HG03521 (cell line): ENCODE measurements at regions not wholly inside any gene's neighbourhood (a gene's known extent, or its start where the extent isn't known, plus 50 kb on each side); places are given as distances from the start of the nearest gene placed in this dataset.

Experiments
- ATAC-seq: cut with Tn5 transposase; IDR thresholded peaks from one replicate; pipeline ENCODE4 v1.9.1; 2021; ENCODE audit warnings: mild to moderate bottlenecking, moderate library complexity; ENCODE audit not compliant: unreplicated experiment

DNA sequence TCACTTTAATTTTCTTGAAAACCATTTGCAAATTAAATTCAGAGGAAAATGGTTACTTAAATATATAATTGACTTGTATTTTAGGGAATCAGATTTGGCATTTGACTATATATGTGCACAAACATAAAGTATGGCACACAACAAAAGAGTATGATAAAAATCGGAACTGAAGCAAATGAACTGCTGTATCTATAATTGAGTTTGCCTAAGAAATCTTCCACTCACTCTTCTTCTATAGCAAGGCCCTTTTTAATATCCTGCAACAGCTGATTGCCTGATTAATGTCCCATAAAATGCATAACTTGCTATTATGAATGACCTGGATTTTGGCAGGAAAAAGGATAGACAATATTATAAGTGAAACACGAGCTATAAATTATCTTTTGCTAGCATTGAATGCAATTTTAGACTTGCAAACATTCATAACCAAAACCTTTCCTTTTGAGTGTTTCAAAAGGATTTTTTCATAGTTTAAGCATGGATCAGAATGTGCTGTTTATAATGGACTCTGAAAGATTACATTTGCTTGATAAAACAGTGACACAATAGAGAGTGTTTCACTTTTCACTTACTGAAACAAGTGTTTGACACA is 2204.3 kb downstream of the MRPL39 start:
- ATAC-seq, result no peak

DNA sequence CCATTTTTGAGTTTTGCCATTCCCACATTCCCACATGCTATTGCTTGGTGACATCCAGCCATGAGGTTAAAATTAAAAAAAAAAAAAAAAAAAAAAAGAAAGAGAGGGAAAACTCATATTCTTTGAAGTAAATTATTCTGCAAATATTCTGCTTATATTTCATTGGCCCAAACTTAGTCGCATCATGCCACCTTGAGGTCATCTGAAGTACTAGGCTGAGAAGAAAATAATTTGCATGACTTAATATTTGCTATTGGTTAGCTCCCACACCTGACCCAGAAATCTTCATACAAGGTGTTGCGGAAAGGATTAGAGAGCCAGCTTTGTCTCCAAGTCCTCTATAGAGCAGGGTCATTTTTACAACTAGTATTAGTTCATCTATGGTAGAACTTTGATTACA is 2206.0 kb downstream of the MRPL39 start:
- ATAC-seq, result no peak

DNA sequence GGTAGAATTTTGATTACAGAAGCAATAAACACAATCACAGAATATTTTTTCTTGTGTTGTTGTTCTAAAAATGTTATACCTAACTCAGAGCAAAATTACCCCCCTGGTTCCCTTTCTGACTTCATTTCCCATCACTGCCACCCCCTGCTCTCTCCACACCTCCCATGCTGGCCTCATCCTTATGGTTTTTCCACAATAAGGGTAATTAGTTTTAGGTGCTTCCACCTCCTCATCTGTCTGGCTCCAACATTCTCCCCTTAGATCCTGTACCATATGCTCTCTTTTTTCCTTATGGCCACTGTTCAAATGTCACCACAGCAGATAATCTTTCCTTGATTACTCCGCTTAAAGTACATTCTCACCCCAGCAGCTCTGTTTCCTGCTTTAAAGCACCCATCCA is 2208.6 kb downstream of the MRPL39 start:
- ATAC-seq, result no peak

DNA sequence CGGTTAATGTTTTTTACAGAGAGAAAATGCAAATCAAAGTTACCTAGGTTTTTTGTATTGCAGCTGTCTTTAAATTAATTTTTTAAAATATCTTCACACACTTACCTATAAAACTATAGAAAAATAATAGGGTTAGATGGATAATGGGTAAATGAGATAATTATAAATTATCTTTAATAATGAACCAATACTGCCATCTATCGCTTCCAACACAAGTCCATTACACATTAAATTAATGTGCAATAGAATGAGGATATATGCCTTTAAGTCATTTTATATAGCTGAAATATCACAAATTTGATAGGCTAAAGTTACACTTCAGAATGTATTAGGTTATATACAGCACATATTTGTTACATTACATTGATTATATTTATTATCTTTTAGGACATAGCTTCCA is 2212.8 kb downstream of the MRPL39 start:
- no peak for ATAC-seq

DNA sequence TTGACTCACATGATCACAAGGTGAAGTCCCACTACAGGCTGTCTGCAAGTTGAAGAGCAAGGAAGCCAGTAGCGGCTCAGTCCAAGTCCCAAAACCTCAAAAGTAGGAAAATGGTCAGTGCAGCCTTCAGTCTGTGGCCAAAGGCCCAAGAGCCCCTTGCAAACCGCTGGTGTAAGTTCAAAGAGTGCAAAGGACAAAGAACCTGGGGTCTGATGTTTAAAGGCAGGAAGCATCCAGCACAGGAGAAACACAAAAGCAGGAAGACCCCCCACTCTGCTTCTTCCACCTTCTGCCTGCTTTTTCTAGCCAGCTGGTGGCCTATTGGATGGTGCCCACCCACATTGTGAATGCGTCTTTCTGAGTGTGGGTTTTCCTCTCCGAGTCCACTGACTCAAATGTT is 2222.6 kb downstream of the MRPL39 start:
- ATAC-seq, result no peak

DNA sequence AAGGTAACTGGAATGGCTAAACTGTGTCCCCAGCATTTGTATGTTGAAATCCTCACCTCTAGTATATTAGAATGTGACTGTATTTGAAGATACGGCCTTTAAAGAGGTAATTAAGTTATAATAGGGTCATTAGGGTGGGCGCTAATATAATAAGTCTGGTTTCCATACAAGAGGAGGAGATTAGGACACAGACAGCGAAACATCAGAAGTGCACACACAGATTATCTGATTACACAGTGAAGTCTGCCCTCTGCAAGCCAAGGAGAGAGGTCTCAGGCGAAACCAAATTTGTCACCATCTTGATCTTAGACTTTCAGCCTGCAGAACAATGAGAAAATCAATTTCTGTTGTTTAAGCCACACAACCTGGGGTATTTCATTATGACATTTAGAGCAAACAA is 2233.1 kb downstream of the MRPL39 start:
- ATAC-seq, result no peak

DNA sequence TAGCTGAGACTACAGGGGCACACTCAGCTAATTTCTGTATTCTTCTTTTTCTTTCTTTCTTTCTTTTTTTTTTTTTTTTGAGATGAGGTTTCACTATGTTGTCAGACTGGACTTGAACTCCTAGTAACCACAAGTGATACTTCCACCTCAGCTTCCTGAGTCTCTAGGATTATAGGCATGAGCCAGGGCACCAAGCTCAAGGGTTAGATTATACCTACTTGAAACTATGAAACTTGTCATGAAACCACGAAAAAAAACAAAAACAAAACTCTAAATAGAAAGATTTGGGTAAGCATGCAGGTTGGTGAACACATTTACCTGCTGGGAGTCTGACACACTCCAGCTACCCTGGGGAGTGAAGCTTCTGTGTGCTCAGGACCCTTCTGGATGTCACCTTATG is 2250.4 kb downstream of the MRPL39 start:
- ATAC-seq, result no peak

DNA sequence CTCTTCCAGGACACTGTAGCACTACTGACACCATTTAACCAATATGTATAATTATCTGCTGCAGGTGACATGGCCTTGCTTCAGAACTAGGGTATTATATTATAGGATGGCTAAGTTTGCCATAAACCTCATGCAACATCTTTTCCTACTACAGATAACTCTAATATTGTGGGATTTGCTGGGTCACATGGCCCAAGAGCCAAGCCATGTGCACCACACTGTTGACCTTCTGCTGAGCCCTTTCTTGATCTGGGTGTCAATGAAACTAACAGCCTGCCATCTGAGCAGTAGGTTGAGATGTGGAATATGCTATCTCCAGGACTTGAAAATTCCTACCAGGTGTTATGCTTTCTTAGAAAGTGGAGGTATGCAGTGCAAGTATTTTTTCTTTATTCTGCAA is 2291.1 kb downstream of the MRPL39 start:
- ATAC-seq, result no peak

DNA sequence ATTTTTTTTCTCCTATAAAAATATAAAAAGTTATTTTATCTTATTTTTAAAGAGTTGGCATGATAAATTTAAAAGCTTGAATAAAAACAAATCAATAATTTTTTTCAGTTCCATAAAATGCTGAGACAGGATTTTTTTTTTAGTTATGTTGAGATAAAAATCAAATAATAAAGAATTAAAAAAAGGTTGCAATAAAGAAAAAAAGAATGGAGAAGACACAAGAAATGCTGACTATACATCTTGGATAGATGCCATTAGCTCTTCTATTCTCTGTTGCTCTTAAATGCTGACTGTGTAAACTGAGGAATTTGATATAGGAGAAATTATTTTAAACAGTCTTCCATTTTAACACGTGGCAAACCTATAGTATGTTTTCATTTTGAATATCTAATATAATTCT is 2298.5 kb downstream of the MRPL39 start:
- ATAC-seq, result no peak

DNA sequence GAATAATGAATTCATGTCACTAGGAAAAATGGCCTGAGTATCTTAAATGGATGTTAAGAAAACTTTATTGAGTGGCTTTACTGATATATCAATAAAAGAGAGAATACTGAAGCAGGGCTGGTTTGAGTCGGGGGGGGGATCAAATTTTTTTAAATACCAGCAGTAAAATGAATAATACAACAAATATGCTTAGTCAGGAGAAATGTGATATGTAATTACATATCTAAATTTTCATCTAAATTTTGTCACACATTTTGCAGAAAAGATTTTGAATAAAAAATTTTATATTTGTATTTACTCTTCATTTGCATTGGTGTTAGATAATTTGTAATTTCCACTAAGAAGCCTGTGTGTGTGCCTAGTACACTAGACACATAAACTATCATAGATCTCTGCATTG is 2300.2 kb downstream of the MRPL39 start:
- no peak for ATAC-seq

DNA sequence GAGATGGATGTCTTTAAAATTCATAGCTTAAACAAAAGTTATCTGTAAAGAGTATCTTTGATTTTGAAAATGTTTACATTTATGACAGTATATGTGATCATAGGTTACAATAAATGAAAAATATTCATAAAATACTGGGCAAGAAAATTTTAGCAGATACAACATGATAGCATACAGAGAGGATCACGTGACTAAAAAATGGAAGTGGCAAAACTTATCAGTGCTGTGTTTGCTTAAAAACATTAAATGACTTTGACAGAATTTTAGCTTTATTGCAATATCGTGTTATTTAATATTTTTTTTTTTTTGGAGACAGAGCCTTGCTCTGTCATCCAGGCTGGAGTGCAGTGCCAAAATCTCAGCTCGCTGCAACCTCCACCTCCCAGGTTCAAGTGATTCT is 2294.1 kb downstream of the NCAM2 start:
- no peak for ATAC-seq

DNA sequence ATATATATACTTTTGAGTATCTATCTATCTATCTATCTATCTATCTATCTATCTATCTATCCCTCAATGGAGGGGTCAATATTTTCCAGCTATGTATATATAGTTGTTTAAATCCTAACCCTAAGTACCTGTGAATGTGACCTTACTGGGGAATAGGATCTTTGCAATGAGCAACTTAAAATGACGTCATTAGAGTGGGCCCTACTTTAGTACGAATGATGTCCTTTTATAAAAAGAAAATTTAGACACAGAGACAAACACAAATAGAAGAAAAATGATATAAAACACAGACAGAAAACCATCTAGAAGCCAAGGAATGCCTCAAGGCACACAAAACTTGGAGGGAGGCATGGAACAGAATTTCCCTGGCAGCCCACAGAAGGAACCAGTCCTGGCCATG is 2283.7 kb downstream of the NCAM2 start:
- ATAC-seq, result no peak

DNA sequence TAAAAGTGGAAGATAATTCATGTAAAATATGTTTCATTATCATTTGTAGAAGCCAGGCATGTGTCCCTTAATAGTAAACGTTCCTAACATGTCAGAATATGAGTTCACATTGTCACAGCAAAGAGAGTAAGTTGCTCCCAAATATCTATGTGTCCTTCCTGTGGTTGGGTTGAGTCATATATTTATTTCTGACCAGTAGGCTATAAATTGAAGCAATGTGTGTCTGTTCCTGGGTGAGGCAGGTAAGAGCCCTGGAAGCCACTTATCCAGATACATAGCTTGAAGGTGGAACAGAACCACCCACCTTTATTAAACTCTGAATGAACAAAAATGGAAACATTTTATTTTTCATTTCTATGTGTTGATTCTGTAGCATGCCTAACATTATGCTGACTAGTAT is 2251.6 kb downstream of the NCAM2 start:
- ATAC-seq, result no peak

DNA sequence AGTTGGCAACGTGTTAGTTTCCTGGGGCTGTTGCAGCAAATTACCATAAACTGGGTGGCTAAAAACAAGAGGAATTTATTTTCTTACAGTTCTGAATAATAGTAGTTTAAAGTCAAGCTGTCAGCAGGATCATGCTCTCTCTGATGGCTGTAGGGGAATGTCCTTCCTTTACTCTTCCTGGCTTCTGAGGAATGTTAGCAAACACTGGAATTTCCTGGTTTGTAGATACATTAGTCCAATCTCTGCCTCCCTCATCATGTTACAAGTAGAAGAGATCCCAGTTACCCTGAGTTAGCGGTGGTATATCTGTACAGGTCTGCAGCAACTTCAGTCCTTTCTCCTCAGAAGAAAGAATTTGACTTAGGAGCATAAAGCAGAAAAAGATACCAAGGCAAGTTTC is 2249.1 kb downstream of the NCAM2 start:
- ATAC-seq, result no peak

DNA sequence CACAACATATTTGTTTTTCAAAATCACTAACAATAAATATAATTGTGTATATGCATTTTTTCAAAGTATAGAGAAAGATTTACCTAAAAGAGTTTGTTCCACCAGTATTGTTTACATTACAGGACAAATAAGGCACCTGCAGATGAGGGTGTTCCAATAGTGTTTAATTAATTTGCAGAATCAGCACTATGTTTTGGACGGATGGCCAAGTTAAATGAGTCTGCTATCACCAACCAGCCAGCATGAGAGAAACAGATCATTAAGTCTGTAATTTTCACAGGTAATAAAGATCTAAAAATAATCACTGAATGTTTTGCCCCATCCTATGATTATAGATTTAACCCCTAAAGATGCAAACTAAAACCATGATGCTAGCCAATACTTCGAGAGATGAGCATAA is 2247.0 kb downstream of the NCAM2 start:
- ATAC-seq, result no peak

DNA sequence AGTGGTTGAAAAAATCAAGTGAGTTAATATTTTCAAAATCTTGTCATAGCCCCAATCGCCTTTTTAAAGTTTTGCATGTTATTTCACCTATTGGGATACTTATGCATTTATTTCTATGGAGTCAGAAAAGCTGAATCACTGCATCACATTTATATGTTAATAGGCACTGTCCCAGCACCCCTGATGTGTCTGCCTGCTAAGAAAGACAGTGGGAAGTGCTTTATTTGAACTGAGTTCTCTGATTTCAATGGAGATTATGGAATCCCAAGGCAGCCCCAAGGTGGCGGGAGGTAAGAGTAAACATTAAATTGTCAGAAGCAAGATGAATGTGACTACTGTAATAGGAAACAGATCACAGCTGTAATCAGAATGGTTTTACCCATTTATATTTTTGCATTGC is 2225.7 kb downstream of the NCAM2 start:
- ATAC-seq, result no peak

DNA sequence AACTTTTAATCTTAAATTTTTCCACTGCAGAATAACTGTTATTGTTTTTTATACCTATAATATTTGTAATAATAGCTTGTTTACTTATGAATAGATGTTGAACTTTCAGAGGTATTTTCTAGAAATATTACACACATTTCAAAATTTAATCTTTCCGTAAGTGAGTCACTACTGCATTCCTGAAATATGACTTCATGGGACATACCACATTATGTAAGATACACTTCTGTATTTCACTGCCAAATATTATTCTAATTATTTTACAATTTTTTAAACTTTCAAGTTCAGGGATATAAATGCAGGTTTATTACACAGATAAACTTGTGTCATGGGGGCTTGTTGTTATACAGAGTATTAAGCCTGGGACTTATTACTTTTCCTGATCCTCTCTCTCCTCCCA is 2220.5 kb downstream of the NCAM2 start:
- ATAC-seq, result no peak

DNA sequence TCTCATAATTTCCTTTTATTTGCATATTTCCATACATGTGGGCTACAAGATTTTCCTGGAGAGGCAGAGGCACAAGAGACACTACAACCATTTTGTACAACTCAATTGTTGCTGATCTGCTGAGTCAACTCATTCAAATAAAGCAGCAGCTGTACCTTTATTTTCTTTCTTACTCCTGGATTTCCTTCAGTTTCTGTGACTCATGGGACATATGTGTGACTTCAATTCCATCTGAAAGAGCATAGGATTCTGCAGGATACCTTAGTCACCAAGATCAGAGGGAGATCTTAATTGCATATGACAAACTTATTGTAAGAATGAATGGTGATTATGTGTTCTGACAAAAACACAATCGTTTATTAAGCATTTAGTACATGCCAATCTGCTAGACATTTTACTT is 2219.4 kb downstream of the NCAM2 start:
- no peak for ATAC-seq

DNA sequence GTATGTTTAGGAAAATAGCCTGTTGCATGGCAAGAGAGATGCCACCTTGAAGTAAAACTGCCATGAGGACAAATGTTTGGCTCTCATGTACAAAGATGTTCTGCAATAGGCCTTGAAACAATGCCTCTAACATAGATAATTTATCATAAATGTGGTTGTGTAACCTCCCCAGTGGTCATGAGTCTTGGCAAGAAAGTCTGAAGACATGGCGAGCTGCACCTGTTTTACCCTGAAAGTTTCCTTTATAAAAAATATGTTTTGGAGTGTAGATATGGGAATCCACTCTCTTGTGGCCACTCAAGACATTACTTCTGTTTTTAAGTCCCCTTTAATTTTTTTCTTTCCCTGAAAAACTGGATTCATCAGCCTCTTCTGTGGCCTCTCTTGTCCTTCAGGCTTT is 2217.1 kb downstream of the NCAM2 start:
- no peak for ATAC-seq
